Transverse colon (tissue), 4 donors: ENCODE measurements at regions not wholly inside any gene's neighbourhood (a gene's known extent, or its start where the extent isn't known, plus 50 kb on each side); places are given as distances from the start of the nearest gene placed in this dataset.

Experiments
- CTCF ChIP-seq, 5 experiments: fragments of 200-600 bp in 3 of 5; fragments of 450-650 bp in 2 of 5; sonication (generic) in 3 of 5; IDR thresholded peaks; 1 replicate in 2 of 5; 2 replicates in 3 of 5; pipeline ENCODE4 v1.5.1; 2016 to 2017; ENCODE audit warnings: antibody characterized with exemption in 5 of 5, inconsistent platforms in 3 of 5, mild to moderate bottlenecking in 2 of 5, moderate library complexity in 1 of 5
- EP300 ChIP-seq: sonication (generic); formaldehyde crosslinking; IDR thresholded peaks from one replicate; pipeline ENCODE4 v1.6.1; 2017; ENCODE audit warnings: antibody characterized with exemption, low read depth
- POLR2A ChIP-seq: fragments of 450-650 bp; IDR thresholded peaks from one replicate; pipeline ENCODE4 v1.6.1; 2016; ENCODE audit warnings: antibody characterized with exemption, mild to moderate bottlenecking, moderate library complexity
- POLR2AphosphoS5 ChIP-seq, 3 donors: sonication (generic); formaldehyde crosslinking; IDR thresholded peaks; one replicate each; pipeline ENCODE4 v1.6.1; 2016; ENCODE audit warnings: antibody characterized with exemption in 3 of 3

GRCh38 chr4:7124689-7125442 is 57.0 kb upstream of the GRPEL1 start:
- TF ChIP-seq CTCF (IDR thresholded peaks at IDR 0.05) (no peak), EP300 (no peak), POLR2AphosphoS5 (IDR thresholded peaks at IDR 0.05) (no peak), POLR2A (no peak)
